ENCODE measurements at regions not wholly inside any gene's neighbourhood (a gene's known extent, or its start where the extent isn't known, plus 50 kb on each side); places are given as distances from the start of the nearest gene placed in this dataset.

DNA sequence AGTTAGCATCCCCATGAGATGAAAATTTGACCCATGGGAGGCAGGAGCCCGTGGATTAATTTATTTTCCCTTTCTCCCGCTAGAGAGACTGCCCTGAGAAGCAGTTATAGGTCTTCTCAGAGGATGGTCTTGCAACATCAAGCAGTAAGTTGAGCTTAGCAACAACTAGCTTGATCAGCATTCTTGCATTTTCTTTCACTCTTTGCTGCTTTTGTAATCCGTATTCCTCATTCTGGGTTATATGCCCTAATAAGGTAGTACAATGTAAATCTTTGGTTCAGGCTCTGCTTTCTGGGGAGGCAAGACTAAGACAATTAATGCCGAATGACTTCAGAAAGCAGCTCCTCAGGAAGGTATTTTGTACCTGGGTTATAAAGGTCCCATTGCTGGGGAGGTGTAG is 146.8 kb downstream of the FZD1 start:
- TF ChIP-seq POLR2AphosphoS5 (IDR thresholded peaks at IDR 0.05; ENCODE audit: low read depth, low read length) (no peak), POLR2A (IDR thresholded peaks at IDR 0.05; ENCODE audit: low read depth, low read length) (no peak), TAF1 (IDR thresholded peaks at IDR 0.05; ENCODE audit: borderline replicate concordance, low read depth, low read length) (no peak)
- no peak for DNase-seq (ENCODE audit: insufficient read length)

DNA sequence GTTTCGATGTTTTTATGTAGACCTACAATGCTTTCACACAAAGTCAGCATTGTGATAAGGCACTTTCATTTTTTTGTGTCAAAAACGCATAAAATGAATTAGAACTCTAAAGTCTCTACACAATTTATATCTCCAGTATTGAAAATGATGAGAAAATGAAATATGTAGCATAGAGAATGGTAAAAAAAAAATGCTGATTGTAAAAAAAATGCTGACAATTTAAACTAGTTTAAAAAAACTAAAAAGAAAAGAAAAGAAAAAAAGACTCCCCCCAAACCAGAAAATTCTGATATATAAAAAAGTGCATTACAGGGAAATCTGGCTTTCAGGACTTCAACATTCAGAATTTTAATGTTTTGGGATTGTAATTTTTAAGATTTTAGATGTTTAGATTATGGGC is 148.1 kb downstream of the FZD1 start:
- no peak for DNase-seq (ENCODE audit: insufficient read length)
- FAIRE-seq = no peak
- TF ChIP-seq POLR2AphosphoS5 (IDR thresholded peaks at IDR 0.05; ENCODE audit: low read depth, low read length) (no peak), POLR2A (IDR thresholded peaks at IDR 0.05; ENCODE audit: low read depth, low read length) (no peak), TAF1 (IDR thresholded peaks at IDR 0.05; ENCODE audit: borderline replicate concordance, low read depth, low read length) (no peak)

More for the DNA sequence above, 146.8 kb downstream of the FZD1 start:
- FAIRE-seq = no peak

- FAIRE-seq (no peak), DNase-seq (ENCODE audit: insufficient read length) (no peak)
- no peak for TF ChIP-seq TAF1 (IDR thresholded peaks at IDR 0.05; ENCODE audit: borderline replicate concordance, low read depth, low read length)
- no peak for TF ChIP-seq POLR2AphosphoS5 (IDR thresholded peaks at IDR 0.05; ENCODE audit: low read depth, low read length)
These were observed 150.5 kb downstream of the FZD1 start for GRCh38 chr7:91414734-91415133.

- TF ChIP-seq POLR2AphosphoS5 (IDR thresholded peaks at IDR 0.05; ENCODE audit: low read depth, low read length) (no peak), POLR2A (IDR thresholded peaks at IDR 0.05; ENCODE audit: low read depth, low read length) (no peak), TAF1 (IDR thresholded peaks at IDR 0.05; ENCODE audit: borderline replicate concordance, low read depth, low read length) (no peak)
- FAIRE-seq (no peak), DNase-seq (ENCODE audit: insufficient read length) (no peak)
These were observed 152.1 kb downstream of the FZD1 start for GRCh38 chr7:91416155-91416865.

DNA sequence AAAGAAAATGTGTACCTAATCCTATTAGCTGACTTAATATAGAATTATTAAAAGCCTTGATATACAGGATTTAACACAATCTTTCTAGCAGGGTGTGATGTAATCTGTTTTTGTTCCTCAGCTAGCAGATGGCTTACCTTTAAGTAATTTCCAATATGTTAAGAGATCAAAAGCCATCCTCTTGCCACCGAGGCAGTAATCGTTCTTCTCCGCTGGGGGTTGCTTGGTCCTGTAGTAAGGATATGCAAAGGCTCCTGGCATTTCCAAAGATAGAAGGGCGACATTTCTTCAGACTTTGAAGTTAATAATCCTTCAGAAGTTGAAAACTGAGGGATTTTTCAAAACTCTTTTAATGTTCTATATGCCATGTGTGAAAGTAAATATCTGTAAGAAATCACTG is 156.4 kb downstream of the FZD1 start:
- TF ChIP-seq POLR2AphosphoS5 (IDR thresholded peaks at IDR 0.05; ENCODE audit: low read depth, low read length) (no peak), TAF1 (IDR thresholded peaks at IDR 0.05; ENCODE audit: borderline replicate concordance, low read depth, low read length) (no peak), POLR2A (IDR thresholded peaks at IDR 0.05; ENCODE audit: low read depth, low read length) (no peak)
- DNase-seq (ENCODE audit: insufficient read length) = no peak
- FAIRE-seq = no peak

GRCh38 chr7:91421018-91421417 is 156.8 kb downstream of the FZD1 start:
- no peak for TF ChIP-seq POLR2AphosphoS5 (IDR thresholded peaks at IDR 0.05; ENCODE audit: low read depth, low read length)
- no peak for TF ChIP-seq POLR2A (IDR thresholded peaks at IDR 0.05; ENCODE audit: low read depth, low read length)
- no peak for TF ChIP-seq TAF1 (IDR thresholded peaks at IDR 0.05; ENCODE audit: borderline replicate concordance, low read depth, low read length)
- DNase-seq (ENCODE audit: insufficient read length) = no peak
- FAIRE-seq = no peak

- FAIRE-seq (no peak), DNase-seq (ENCODE audit: insufficient read length) (no peak)
- TF ChIP-seq POLR2AphosphoS5 (IDR thresholded peaks at IDR 0.05; ENCODE audit: low read depth, low read length) (no peak), POLR2A (IDR thresholded peaks at IDR 0.05; ENCODE audit: low read depth, low read length) (no peak), TAF1 (IDR thresholded peaks at IDR 0.05; ENCODE audit: borderline replicate concordance, low read depth, low read length) (no peak)
These were observed 160.1 kb downstream of the FZD1 start for GRCh38 chr7:91424371-91424770.

GRCh38 chr7:91425149-91425548 is 160.9 kb downstream of the FZD1 start:
- FAIRE-seq (no peak), DNase-seq (ENCODE audit: insufficient read length) (no peak)
- TF ChIP-seq TAF1 (IDR thresholded peaks at IDR 0.05; ENCODE audit: borderline replicate concordance, low read depth, low read length) (no peak), POLR2AphosphoS5 (IDR thresholded peaks at IDR 0.05; ENCODE audit: low read depth, low read length) (no peak), POLR2A (IDR thresholded peaks at IDR 0.05; ENCODE audit: low read depth, low read length) (no peak)

DNA sequence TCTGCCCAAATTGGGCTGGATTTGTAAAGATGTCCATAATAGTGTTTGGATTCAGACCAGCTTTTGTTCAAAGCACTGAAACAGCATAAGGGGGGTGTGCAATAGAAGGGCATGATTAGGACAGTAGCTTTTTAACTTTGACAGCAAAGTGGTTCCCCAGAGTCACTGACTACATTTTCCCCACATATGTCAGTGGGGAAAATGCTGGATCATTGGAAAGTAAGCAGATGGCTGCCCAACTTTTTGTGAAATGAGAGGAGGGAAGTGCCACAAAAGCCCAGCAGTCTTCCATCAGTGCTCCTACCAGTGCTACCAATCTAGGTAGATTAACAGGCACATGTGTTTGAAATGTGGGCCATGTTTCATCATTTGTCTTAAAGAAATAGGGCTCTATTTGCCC is 162.8 kb downstream of the FZD1 start:
- no peak for TF ChIP-seq POLR2AphosphoS5 (IDR thresholded peaks at IDR 0.05; ENCODE audit: low read depth, low read length)
- no peak for TF ChIP-seq TAF1 (IDR thresholded peaks at IDR 0.05; ENCODE audit: borderline replicate concordance, low read depth, low read length)
- TF ChIP-seq POLR2A (IDR thresholded peaks at IDR 0.05; ENCODE audit: low read depth, low read length) = no peak
- no peak for FAIRE-seq
- no peak for DNase-seq (ENCODE audit: insufficient read length)

DNA sequence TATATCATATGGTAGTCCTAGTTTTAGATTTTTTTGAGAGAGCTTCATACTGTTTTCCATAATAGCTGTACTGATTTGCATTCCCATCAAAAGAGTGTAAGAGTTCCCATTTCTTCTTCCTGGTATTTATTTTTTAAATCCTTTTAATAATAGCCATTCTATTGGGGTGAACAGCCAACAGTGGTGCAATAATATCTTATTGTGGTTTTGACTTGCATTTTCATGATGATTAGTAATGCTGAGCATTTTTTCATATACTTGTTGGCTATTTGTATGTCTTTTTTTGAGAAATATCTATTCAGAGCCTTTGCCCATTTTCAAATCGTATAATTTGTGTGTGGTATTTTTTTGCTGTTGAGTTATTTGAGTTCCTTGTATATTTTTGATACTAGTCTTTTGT is 167.4 kb downstream of the FZD1 start:
- no peak for TF ChIP-seq TAF1 (IDR thresholded peaks at IDR 0.05; ENCODE audit: borderline replicate concordance, low read depth, low read length)
- no peak for TF ChIP-seq POLR2AphosphoS5 (IDR thresholded peaks at IDR 0.05; ENCODE audit: low read depth, low read length)
- TF ChIP-seq POLR2A (IDR thresholded peaks at IDR 0.05; ENCODE audit: low read depth, low read length) = no peak
- DNase-seq (ENCODE audit: insufficient read length) (no peak), FAIRE-seq (no peak)

- TF ChIP-seq TAF1 (IDR thresholded peaks at IDR 0.05; ENCODE audit: borderline replicate concordance, low read depth, low read length) (no peak), POLR2AphosphoS5 (IDR thresholded peaks at IDR 0.05; ENCODE audit: low read depth, low read length) (no peak), POLR2A (IDR thresholded peaks at IDR 0.05; ENCODE audit: low read depth, low read length) (no peak)
- DNase-seq (ENCODE audit: insufficient read length) (no peak), FAIRE-seq (no peak)
These were observed 170.6 kb downstream of the FZD1 start for GRCh38 chr7:91434836-91435235.

DNA sequence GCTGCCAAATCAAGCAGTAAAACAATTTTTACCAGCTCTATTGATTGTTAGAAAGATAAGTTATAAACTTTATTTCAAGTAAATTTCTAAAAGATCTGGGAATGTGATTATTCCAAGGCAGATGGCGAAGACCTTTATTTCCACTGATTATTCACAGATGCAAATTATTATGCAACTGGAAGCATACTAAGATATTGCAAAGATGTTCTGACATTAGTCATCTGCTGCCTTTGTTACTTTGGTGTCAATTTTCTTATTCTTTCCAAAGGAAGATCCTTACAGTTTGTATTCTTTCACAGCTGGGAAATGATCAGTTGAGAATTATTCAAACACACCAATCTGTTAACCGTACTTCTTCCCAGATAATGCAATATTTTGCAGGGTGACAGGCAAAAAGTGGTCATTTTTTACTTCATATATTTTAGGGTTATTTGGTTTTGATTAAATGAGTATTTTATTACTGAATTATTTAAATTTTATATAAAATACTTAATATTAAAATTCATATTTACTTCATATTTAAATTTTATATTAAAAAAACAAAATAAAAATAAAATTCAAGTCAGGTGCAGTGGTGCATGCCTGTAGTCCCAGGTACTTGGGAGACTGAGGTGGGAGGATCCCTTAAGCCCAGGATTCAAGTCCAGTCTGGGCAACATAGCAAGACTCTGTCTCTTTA is 171.3 kb downstream of the FZD1 start:
- TF ChIP-seq TAF1 (IDR thresholded peaks at IDR 0.05; ENCODE audit: borderline replicate concordance, low read depth, low read length) (no peak), POLR2A (IDR thresholded peaks at IDR 0.05; ENCODE audit: low read depth, low read length) (no peak), POLR2AphosphoS5 (IDR thresholded peaks at IDR 0.05; ENCODE audit: low read depth, low read length) (no peak)
- no peak for DNase-seq (ENCODE audit: insufficient read length)
- no peak for FAIRE-seq

Measured in GM12892 (cell line).